ENCODE measurements at regions not wholly inside any gene's neighbourhood (a gene's known extent, or its start where the extent isn't known, plus 50 kb on each side); places are given as distances from the start of the nearest gene placed in this dataset.

DNA sequence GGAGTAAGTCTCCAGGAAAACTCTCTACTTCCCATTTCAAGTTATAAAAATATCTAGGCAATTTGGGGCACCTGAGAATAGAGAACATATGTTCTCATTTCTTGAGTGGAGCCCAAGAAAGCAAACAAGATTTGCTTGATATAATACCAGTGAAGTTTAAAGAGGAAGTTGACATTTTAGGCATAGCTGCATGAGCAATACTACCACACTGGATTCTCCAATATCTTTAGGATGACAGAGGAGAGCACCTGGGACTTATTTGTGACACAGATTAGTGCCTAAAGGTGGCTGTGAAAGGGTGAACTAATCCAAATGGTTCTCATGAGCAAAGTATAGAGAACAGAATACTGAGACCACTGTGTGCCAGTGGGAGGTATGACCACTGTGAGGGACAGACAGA, 423.5 kb upstream of the RIOK2 start:
- DNase-seq: no peak

DNA sequence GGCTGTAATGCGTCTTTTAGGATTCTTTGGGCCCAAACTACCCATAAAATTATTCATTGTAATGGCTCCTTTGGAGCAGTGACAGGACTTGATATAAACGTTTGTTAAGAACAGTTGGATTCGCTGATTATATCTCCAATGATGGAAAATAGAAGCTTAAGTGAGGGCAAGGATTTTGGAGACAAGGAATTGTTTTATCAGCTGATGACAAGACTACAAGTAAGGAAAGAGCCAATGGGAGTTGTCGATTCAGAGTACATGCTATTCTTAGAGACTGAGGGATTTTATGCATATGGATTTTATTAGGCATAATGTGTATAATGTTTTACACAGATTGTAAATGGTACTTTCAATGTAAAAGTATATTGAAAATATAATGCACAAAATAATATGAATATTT, 425.5 kb upstream of the RIOK2 start:
- DNase-seq: no peak

DNA sequence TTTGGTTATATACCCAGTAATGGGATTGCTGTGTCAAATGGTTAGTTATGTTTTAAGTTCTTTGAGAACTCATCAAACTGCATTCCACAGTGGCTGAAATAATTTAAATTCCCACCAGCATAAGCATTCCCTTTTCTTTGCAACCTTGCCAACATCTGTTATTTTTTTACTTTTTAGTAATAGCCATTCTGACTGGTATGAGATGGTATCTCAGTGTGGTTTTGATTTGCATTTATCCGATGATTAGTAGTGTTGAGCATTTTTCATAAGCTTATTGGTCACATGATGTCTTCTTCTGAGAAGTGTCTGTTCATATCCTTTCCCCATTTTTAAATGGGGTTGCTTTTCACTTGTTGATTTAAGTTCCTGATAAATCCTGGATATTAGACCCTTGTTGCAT, 435.7 kb upstream of the RIOK2 start:
- peak; percentile 1 for DNase-seq

DNA sequence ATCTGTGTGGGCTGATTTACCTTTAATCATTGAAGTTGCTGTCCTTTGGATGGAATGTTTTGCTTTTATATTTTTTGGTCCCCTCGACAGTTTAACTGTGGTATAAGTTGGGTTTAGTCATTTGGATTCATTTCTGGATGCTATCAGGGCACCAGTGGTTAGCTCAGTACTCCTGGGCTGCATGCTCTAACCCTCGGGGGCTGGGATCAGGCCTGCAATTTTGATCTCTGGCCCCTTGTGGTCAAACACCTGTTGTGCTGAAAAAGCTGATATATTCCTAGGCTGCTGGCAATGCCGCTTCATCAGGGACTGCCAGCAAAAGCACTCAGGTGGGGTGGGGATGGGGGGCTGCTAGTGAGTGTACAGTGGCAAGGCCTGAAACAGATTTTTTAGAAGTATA, 440.4 kb upstream of the RIOK2 start:
- DNase-seq: no peak

DNA sequence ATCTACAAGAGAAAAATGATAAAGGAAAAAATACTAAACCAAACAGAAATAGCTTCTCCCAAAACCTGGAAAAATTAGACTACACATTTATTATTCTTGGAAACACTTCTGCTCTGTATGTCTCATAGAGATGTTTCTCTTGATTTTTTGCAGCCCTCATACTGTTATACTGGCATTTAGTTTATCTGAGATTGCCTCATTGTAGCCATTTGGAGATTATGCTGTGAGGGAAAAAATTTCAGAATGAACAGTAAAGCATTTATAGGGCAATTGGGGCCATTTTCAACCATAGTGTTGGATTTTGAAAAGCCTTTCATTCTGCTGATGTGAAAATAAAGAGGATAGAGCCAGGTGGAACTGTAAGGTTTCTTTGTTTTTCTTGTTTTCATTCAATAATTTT, 441.8 kb upstream of the RIOK2 start:
- DNase-seq: no peak

DNA sequence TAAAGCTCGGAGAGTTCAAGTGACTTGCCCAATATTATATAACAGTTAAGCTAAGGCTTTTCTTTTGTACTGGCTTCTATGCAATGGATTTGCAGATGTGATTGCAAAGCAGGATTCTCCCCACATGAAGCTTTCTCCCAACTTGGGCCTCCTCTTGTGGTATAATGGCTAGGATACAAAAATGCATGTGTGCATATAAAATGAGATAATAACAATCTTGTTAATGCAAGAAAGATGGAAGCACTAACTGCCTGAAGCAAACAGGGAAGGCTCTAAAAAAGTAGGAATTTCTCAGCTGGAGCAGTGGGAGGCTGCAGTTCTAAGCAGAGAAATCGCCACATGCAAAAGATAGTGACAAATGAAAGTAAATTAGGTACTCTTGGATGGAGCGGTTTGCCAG, 444.2 kb upstream of the RIOK2 start:
- DNase-seq: peak; percentile 8

DNA sequence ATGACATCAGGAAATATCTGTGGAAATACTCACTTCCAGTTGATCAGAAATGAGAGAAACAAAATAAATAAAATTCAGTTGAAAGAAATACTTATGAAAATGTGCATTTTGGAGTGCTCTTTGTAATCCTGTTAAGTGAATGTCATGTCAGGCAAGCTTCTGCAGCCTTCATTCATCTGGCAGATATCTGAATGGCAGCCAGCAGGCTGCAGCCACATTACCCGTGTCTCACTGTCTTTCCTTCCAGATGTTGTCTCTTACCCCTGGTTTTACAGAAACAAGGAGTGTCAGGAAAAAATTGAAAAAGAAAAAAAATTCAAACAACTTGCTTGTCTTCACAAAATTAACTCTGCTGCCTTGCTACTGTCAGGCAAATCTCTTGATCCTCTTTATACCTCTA, 445.0 kb upstream of the RIOK2 start:
- peak; percentile 35 for DNase-seq

DNA sequence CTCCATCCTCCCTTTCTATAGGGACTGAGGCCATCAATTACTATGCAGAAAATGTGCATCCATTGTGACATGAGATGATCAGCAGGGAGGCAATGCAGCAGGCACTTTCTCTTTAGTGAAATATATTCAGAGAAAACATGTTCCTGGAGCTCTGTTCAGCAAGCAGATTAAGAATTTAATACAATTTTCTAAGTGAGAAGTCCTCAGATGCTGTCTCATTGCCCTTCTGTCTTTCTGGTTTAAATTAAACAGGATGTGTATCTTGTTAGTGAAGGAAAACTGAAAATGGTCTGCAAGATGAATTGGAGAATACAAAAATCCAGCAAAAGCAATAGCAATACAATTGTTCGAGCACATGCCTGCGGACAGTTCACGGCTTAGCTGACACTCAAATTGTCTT, 445.8 kb upstream of the RIOK2 start:
- DNase-seq: peak; percentile 18

DNA sequence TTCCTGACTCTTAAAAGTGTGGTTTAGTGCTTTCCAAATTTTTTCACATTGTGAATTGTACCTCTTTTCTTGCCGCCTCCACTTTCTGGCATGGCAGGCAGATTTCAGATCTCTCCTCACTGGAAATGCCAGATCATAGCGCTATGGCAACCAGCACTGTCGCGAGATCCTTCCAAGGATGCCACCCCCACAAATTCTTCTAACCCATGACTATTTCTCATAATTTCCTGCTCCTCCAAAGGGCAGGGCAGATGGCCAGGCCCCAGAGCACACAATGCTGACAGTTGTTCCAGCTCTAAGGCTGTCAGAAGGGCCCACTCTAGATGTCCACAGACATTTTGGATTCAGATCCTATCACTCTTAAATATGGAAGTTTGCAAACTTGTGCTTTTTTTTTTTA, 446.2 kb upstream of the RIOK2 start:
- DNase-seq: peak; percentile 19

DNA sequence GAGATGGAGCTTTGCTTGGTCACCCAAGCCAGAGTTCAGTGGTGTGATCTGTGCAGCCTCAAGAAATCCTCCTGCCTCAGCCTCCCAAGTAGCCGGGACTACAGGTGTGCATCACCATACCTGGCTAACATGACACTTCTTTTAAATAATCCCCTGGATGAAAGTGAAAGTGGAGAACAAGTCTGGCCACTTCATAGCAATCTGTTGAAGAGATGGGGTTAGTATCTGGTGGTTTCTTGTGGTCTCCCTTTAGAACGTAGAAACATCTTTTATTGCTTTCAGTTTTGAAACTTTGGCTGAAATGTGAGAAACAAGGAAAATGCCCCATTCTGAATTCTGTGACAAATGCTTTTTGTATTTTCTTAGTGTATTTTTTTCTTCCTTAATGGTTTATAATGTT, 452.5 kb upstream of the RIOK2 start:
- no peak for DNase-seq

DNA sequence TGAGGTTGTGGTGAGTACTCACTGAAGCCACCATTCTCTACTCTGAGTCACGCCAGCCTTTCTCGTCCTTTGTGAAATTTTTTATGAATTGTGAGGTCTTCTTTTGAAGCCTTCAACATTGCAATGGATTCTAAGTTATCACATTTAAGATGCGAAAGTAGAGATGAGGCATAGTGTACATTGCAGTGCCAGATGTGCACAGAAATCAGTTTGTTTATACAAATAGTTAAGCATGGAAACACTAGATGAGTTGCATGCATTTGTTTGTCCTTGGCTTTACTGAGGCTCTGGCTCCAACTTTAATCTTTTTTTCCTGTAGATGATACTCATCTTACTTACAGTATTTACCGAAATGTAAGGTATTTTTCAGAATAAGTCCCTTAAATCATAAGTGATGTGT, 453.7 kb upstream of the RIOK2 start:
- DNase-seq: no peak

DNA sequence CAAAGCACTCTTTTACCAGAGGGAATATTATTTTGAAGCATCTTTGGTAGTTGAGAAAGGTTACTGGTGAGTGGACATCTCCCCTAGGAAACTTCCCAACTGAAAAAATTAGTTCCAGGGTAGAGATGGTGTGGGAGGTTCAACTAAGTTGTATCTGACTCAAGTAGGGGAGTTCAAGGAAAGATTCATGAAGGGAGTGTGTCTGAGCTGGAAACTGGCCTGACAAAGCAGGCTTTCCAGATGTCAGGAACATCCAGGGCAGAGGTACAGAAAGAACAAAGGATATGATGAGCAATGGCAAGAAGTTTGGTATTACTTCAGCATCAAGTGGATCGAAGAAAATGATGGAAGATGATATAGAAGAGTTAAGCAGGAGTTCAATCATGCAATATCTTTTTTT, 458.0 kb upstream of the RIOK2 start:
- no peak for DNase-seq

DNA sequence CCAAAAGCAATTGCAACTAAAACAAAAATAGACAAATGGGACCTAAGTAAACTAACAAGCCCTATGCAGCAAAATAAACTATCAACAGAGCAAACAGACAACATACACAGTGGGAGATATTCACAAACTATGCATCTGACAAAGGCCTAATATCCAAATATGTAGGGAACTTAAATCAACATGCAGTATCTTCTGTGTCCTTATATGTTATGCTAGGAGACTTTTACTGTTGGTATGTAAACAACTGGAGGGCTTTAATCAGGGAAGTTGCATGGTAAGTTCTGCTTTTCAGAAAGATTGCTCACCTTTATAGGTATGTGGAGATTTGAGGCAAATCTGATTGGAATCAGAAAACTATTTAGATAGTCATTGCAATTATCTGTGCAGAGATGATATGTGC, 461.2 kb upstream of the RIOK2 start:
- no peak for DNase-seq

DNA sequence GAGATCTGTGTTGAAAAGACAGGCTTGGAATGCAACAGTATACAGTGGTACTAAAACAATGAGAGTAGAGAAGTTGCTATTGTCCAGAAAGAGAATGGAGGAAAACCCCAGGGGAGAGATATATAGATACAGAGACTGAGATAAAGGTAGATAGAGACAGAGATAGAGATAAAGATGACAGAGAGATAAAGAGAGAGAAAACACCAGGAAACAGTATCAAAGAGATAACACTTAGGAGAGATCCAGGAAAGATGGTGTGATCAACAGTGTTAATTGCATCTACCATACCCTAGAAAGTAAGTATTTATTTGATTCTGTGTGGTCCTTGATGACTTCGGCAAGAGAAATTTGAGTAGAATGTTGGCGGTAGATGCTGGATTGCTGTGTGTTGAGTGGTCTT, 461.8 kb upstream of the RIOK2 start:
- no peak for DNase-seq

DNA sequence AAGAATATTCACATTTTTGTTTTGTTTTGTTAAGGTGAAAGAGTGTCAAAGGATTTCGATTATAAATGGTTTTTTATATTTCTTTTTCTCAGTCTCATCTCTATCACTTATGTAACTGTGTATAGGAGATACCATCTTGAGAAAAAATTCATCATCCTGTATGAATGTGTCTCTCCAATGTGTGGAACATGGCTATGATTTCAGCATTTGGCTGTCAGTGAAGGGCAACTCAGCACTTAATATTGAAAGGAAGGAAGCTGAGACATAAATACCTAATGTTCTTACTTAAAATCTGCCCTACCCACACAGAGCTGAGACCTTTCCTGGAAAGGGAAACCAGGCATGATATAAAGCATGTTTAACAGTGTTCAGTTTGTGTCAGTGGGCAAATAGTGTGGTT, 474.2 kb upstream of the RIOK2 start:
- no peak for DNase-seq

DNA sequence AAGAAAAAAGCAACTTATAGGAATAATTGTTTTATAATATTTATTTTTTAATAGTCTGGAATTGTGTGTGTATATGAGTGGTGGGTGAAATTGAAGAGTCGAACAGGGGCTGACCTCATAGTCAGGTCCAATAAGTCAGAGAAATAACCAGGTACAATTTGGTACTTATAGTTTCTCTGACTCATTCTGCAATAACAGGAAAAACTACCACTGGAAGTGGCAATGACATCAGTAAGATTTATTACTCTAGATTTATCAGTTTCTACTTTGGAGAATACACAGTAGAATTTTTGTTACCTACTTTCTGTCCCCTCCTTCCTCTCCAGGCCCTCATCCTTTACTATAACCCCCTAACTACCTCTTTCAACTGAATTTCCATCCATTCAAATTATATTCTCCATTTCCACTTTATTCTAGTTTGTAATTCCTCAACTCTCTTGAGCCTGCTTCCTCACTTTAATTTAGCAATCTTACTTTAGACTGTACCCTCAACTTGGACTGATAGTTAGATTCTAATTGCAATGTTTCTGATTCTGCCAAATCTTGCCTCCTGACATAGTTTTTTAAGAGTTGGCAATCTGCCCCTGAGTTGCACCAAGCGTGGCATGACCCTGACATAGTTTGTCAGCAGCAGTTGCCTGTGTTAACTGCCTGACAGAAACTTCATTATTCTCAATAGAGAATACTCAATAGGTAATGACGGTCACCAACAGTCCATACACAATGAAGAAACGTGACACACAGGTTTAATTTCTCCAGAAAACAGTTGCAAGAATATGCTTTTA, 475.3 kb upstream of the RIOK2 start:
- peak; percentile 4 for DNase-seq

DNA sequence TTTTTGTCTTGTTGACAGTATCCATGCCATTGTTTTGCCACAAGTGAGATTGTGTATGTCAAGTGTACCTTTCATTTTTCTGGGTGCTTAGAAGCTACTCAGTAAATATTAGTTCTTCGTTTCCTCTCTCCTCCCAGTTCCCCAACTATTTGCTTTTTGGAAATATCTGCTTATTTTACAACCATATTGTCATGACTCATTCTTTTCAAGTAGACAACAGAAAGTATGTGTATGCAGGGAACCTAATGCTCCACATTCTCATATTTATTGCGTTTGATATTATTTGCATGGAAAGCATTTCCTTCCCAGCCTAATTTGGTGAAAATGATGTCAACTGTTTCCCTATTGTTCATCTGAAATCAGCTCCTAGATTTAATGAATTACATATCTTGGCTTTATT, 483.7 kb upstream of the RIOK2 start:
- DNase-seq: no peak

DNA sequence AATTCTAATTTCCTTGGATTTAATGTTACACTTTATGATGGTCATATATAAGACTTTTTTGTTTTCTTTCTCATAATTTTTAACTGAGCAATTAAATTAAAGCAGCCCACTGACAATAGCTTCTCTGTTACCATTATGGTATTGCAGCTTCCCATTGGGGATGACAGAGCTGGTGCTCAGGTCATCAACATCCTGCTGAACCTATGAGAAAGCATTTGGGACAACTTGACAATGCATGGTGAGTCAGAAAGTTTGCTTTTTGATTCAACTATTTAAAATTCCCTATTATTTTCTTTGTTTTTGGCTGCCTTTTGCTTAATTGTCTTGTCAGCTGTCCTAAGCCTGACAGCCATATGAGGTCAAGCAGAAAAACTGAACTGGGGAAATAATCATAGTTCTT, 487.4 kb upstream of the RIOK2 start:
- no peak for DNase-seq

DNA sequence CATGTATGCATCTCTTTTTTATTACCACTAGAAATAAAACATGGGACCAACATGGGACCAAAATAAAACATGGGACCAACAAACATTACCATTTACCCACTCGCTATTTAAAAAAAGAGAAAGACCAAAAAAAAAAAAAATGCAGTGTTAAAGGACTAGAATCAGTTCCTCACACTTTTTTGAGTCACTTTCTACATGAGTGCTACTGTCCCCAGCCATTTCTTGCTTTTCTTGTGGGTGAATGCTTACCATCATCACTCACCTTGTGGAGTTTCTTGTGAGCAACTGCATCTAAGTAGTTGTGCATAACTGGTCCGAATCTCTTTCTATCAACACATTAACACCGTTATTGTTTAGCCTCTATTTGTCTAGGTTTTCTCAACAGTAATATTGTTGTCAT, 493.6 kb upstream of the RIOK2 start:
- no peak for DNase-seq

DNA sequence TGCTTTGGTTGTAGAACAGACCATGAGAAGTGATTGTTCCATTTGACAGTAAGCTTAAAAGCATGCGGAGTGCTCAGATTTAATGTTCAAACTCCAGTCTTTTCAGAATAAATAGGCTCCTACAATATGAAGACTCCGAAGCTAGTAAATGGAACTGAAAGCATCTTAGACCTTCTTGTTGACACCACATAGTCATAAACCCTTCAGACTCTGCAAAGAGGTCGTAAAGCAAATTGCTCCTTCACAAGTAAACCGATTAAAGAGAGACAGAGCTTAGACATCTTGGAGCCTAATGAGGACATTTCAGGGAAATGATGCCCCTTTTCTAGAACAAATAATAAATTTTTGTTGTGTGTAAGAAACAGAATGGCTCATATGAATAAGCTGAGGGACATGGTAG, 511.0 kb upstream of the RIOK2 start:
- no peak for DNase-seq

DNA sequence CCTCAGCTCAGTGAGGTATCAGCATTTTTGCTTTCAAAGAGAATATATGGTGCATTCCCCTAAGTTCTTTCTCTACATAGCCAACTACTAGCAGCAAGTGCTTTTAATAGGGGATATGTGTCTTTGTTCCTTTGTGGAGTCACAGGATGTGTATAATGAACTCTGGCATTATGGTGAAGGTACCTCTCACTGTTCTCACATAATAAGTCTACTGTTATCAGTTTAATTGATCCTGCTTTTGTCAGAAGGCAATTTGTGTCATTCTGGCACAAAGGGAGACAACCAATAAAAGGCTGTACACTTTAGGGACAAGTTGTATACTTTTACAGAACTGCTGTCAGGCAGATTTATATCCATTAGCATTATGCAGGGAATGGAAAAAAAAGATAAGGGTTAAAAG, 531.4 kb upstream of the RIOK2 start:
- peak; percentile 15 for DNase-seq

DNA sequence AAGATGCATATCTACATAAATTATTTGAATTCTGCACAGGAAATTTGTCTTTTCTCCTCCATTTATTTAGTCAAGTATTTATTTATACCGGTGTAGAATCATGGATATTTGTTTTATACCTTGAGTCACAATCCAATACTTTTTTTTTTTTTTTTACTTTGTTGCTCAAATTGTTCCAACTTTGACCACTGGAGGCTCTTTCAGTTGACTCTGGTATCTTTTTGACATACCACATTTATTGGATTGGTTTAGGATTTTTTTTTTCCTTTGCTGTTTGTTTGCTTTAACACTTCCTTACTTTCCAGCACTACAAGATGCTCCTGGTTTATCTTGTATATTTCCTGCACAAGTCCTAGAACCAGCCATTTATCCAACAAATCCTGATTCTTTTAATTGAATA, 543.1 kb upstream of the RIOK2 start:
- DNase-seq: no peak

DNA sequence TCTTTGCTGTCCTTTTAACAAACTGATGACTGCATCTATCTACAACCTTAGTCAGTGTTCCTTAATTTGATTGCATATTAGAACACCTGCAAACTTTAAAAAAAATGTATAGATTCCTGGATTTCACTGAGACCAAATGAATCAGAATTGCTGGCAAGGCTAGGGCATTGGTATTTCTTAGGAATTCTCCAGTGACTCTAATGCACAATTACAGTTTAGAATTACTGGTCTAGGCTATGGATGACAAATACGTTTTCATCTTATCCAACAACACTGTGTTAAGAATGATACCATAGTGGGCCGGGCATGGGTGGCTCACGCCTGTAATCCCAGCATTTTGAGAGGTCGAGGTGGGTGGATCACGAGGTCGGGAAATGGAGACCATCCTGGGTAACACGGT, 545.9 kb upstream of the RIOK2 start:
- no peak for DNase-seq

DNA sequence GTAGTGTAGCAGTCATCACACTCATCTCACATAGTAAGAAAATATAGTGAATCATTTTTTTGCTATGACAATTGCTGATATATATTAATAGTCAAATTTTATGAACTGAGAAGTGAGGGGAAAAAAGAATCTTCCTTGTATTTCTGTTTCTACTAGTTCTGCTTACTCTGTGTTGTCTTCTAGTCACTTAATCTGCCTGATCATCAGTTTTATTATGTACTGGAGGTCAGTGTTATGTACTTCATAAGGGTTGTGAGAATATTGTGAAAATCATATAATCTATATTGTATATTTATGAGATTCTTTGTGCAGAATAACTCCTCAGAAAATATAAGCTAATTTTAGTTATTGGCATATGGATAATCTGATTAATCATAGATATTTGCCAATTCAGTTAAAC, 546.9 kb upstream of the RIOK2 start:
- no peak for DNase-seq

DNA sequence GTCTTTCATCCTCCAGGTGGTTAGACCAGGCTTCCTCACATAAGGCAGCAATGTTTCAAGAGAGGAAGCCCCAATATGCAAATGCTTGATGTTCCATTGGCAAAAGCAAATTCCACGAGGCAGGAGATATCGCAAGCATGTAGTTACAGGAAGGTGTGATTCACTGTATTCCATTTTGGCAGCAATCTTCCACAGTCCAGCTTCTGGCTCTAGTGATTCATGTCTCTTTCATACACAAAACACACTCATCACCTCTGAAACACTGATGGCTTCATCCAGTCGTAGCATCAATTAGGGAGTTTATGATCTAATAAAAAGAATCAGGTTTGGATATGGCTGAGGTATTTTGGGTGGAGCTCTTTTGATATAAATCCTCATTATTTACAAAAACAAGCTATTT, 552.2 kb upstream of the RIOK2 start:
- DNase-seq: no peak

DNA sequence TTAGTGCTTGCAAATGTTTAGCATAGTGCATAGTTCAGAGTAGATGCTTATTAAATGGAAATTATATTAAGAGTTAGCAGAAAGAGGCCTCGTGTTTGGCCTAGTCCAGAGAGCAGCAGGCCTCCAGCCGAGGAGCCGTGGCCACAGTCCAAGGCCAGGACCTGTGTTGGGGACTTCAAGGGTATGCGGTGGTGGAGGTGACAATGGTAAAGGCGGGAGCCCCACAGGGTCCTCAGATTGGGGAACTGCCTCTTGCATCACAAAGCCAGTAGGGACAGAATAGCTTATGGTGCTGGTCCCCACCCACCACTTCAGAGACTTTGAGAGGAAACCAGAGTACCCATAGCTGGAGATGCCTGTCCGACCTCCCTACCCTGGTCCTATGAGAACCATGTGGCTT, 554.6 kb upstream of the RIOK2 start:
- DNase-seq: no peak

Measured in eye (tissue), 1 donor.